ENCODE measurements at regions not wholly inside any gene's neighbourhood (a gene's known extent, or its start where the extent isn't known, plus 50 kb on each side); places are given as distances from the start of the nearest gene placed in this dataset.
A peak's percentile ranks its signal among the peaks of the same experiment; 100 is the strongest.

DNA sequence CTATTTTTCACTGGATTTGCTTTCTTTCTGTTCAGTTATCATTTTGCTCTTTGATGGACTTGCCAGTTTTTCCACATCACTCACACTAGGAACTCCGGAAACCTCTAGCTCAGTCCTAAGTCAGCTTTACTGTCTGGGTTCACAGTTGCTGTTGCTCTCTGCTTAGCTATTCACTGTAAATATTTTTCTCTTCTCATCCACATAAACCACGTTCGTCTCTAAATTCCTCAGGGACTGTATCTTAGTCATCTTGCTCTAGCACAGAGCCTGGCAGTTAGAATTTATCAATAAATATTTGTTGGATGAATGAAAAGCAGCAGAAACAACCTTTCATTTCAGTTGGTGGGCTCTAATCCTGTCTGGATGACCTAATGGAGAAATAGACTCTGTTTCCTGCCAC is 119.4 kb upstream of the DMD start (continued):
- TF ChIP-seq, protein P1, sequence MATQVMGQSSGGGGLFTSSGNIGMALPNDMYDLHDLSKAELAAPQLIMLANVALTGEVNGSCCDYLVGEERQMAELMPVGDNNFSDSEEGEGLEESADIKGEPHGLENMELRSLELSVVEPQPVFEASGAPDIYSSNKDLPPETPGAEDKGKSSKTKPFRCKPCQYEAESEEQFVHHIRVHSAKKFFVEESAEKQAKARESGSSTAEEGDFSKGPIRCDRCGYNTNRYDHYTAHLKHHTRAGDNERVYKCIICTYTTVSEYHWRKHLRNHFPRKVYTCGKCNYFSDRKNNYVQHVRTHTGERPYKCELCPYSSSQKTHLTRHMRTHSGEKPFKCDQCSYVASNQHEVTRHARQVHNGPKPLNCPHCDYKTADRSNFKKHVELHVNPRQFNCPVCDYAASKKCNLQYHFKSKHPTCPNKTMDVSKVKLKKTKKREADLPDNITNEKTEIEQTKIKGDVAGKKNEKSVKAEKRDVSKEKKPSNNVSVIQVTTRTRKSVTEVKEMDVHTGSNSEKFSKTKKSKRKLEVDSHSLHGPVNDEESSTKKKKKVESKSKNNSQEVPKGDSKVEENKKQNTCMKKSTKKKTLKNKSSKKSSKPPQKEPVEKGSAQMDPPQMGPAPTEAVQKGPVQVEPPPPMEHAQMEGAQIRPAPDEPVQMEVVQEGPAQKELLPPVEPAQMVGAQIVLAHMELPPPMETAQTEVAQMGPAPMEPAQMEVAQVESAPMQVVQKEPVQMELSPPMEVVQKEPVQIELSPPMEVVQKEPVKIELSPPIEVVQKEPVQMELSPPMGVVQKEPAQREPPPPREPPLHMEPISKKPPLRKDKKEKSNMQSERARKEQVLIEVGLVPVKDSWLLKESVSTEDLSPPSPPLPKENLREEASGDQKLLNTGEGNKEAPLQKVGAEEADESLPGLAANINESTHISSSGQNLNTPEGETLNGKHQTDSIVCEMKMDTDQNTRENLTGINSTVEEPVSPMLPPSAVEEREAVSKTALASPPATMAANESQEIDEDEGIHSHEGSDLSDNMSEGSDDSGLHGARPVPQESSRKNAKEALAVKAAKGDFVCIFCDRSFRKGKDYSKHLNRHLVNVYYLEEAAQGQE (IDR thresholded peaks at IDR 0.05), result no peak
- TF ChIP-seq POLR2AphosphoS2 (conservative IDR thresholded peaks at IDR 0.05; ENCODE audit: low read length) (no peak), NR3C1 (IDR thresholded peaks at IDR 0.05) (no peak)
- TF ChIP-seq, protein P2, sequence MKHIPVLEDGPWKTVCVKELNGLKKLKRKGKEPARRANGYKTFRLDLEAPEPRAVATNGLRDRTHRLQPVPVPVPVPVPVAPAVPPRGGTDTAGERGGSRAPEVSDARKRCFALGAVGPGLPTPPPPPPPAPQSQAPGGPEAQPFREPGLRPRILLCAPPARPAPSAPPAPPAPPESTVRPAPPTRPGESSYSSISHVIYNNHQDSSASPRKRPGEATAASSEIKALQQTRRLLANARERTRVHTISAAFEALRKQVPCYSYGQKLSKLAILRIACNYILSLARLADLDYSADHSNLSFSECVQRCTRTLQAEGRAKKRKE (CRISPR knock-in tag; IDR thresholded peaks at IDR 0.05; ENCODE audit: low read depth), result no peak

DNA sequence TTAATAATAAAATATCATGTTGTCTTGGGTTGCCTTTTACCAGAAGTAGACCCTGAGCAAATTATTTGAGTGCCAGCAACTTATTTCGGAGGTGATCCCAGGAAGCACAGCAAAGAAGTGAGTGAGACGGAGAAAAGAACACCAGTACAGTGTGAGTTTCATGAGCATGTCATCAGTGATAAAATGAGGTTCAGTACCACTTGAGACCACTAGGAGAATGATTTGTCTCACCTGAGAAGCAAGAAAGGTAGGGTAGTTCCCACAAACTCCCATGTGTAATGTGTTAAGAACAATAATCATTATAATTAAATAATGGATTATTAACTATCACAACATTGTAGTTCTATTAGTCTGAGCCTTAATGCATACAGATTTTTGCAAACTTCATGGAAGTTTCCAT is 112.8 kb upstream of the DMD start:
- DNase-seq (ENCODE audit: low read depth in 1 of 2, low spot score in 1 of 2) (no peak), FAIRE-seq (no peak), ATAC-seq (no peak)
- Histone ChIP-seq H3K4me2 (no peak overlapping the region), H3K4me3 (no peak overlapping the region), H3K9me3 (no peaks in the 10 kb centered on the region), H3K4me1 (no peaks in the 10 kb centered on the region), H3K27ac (no peak overlapping the region)
- WGBS (ENCODE audit: missing lambda C conversion rate), result 34% methylated on average over 2 of the region's 2 CpGs
- CTCF ChIA-PET, result no interaction called here
- TF ChIP-seq KDM5A (IDR thresholded peaks at IDR 0.05) (no peak), POLR2AphosphoS2 (conservative IDR thresholded peaks at IDR 0.05; ENCODE audit: low read length) (no peak), EHMT2 (IDR thresholded peaks at IDR 0.05; ENCODE audit: low read depth) (no peak), ZFP36 (IDR thresholded peaks at IDR 0.05; ENCODE audit: borderline replicate concordance, partially characterized antibody) (no peak), SREBF2 (IDR thresholded peaks at IDR 0.05) (no peak), EHF (CRISPR knock-in tag; IDR thresholded peaks at IDR 0.05) (no peak), CHD2 (IDR thresholded peaks at IDR 0.05; ENCODE audit: low read length, partially characterized antibody) (no peak), NR3C1 (IDR thresholded peaks at IDR 0.05) (no peak), RCOR1 (IDR thresholded peaks at IDR 0.05; ENCODE audit: low read depth, low read length) (no peak), HOXB13 (CRISPR knock-in tag; IDR thresholded peaks at IDR 0.05; ENCODE audit: low read depth) (no peak), FOSB (CRISPR knock-in tag; IDR thresholded peaks at IDR 0.05) (no peak)
- TF ChIP-seq, protein P3, sequence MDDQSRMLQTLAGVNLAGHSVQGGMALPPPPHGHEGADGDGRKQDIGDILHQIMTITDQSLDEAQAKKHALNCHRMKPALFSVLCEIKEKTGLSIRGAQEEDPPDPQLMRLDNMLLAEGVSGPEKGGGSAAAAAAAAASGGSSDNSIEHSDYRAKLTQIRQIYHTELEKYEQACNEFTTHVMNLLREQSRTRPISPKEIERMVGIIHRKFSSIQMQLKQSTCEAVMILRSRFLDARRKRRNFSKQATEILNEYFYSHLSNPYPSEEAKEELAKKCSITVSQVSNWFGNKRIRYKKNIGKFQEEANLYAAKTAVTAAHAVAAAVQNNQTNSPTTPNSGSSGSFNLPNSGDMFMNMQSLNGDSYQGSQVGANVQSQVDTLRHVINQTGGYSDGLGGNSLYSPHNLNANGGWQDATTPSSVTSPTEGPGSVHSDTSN (IDR thresholded peaks at IDR 0.05), result no peak
- TF ChIP-seq, protein P4, sequence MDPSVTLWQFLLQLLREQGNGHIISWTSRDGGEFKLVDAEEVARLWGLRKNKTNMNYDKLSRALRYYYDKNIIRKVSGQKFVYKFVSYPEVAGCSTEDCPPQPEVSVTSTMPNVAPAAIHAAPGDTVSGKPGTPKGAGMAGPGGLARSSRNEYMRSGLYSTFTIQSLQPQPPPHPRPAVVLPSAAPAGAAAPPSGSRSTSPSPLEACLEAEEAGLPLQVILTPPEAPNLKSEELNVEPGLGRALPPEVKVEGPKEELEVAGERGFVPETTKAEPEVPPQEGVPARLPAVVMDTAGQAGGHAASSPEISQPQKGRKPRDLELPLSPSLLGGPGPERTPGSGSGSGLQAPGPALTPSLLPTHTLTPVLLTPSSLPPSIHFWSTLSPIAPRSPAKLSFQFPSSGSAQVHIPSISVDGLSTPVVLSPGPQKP (IDR thresholded peaks at IDR 0.05; ENCODE audit: low read depth, low read length), result no peak
- TF ChIP-seq, protein P5, sequence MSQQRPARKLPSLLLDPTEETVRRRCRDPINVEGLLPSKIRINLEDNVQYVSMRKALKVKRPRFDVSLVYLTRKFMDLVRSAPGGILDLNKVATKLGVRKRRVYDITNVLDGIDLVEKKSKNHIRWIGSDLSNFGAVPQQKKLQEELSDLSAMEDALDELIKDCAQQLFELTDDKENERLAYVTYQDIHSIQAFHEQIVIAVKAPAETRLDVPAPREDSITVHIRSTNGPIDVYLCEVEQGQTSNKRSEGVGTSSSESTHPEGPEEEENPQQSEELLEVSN (IDR thresholded peaks at IDR 0.05; ENCODE audit: borderline replicate concordance, low read depth), result no peak
- POLR2A ChIA-PET, result no interaction called here

DNA sequence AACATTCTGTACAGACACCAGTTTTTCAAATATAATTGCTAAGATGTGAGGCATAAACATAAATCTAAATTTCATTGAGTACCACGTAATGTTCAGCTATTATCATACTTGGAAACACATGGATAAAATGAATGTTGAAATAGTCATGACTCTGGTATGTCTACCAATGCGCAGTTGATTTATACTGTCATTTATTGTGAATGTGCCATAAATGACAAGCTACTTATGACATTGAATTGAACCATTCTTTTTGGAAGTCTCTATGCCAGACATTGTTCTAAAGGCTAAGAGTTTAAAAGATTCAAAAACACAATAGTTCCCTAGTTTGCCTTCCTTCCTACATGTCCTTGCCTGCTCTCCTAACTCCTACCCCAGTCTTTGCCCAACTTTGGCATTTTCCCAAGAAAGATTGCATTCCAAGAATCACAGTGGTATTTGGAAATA is 96.6 kb upstream of the DMD start:
- CTCF ChIA-PET, result no interaction called here
- Histone ChIP-seq H3K4me3 (no peak overlapping the region), H3K27ac (no peak overlapping the region), H3K4me2 (no peak overlapping the region), H3K9me3 (no peaks in the 10 kb centered on the region), H3K4me1 (no peaks in the 10 kb centered on the region)
- POLR2A ChIA-PET, result no interaction called here
- ATAC-seq, result no peak
- FAIRE-seq, result peak; percentile 7
- no peak for DNase-seq (ENCODE audit: low read depth in 1 of 2, low spot score in 1 of 2)
- 4% methylated on average over 2 of the region's 2 CpGs for WGBS (ENCODE audit: missing lambda C conversion rate)
- TF ChIP-seq CHD2 (IDR thresholded peaks at IDR 0.05; ENCODE audit: low read length, partially characterized antibody) (no peak), NFE2L2 (conservative IDR thresholded peaks at IDR 0.05; ENCODE audit: low read length) (no peak), NR3C1 (IDR thresholded peaks at IDR 0.05) (no peak), EHF (CRISPR knock-in tag; IDR thresholded peaks at IDR 0.05) (no peak), FOSL2 (IDR thresholded peaks at IDR 0.05) (no peak), FOSL2 (CRISPR knock-in tag; IDR thresholded peaks at IDR 0.05) (no peak), ZFP36 (IDR thresholded peaks at IDR 0.05; ENCODE audit: borderline replicate concordance, partially characterized antibody) (no peak), CBX8 (IDR thresholded peaks at IDR 0.05) (no peak), RARB (CRISPR knock-in tag; IDR thresholded peaks at IDR 0.05) (no peak), MAZ (IDR thresholded peaks at IDR 0.05; ENCODE audit: borderline replicate concordance, low read depth, low read length) (no peak), RAD21 (conservative IDR thresholded peaks at IDR 0.05 in 1 of 2, IDR thresholded peaks at IDR 0.05 in 1 of 2) (no peak), CEBPB (IDR thresholded peaks at IDR 0.05) (no peak), CBX2 (IDR thresholded peaks at IDR 0.05; ENCODE audit: borderline replicate concordance, low read depth) (no peak), JUN (IDR thresholded peaks at IDR 0.05) (no peak)
- TF ChIP-seq, protein P6, sequence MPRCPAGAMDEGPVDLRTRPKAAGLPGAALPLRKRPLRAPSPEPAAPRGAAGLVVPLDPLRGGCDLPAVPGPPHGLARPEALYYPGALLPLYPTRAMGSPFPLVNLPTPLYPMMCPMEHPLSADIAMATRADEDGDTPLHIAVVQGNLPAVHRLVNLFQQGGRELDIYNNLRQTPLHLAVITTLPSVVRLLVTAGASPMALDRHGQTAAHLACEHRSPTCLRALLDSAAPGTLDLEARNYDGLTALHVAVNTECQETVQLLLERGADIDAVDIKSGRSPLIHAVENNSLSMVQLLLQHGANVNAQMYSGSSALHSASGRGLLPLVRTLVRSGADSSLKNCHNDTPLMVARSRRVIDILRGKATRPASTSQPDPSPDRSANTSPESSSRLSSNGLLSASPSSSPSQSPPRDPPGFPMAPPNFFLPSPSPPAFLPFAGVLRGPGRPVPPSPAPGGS (IDR thresholded peaks at IDR 0.05), result no peak
- TF ChIP-seq, protein P2 (CRISPR knock-in tag; IDR thresholded peaks at IDR 0.05; ENCODE audit: low read depth), result no peak

Measured in A549 (cell line).